Ishikawa (cell line): ENCODE measurements at regions not wholly inside any gene's neighbourhood (a gene's known extent, or its start where the extent isn't known, plus 50 kb on each side); places are given as distances from the start of the nearest gene placed in this dataset.

Experiments used
- CEBPB ChIP-seq: IDR thresholded peaks from 2 replicates; pipeline ENCODE4 v1.6.1; 2012
- EGR1 ChIP-seq: IDR thresholded peaks from 2 replicates; pipeline ENCODE4 v1.6.1; 2012
- EP300 ChIP-seq: IDR thresholded peaks from 2 replicates; pipeline ENCODE4 v1.6.1; 2012; ENCODE audit warnings: borderline replicate concordance
- FOXM1 ChIP-seq: IDR thresholded peaks from 2 replicates; pipeline ENCODE4 v1.6.1; 2012; ENCODE audit warnings: low read depth, borderline replicate concordance
- RAD21 ChIP-seq: IDR thresholded peaks from 2 replicates; pipeline ENCODE4 v1.6.1; 2012; ENCODE audit warnings: low read depth
- REST ChIP-seq: IDR thresholded peaks from 2 replicates; pipeline ENCODE4 v1.6.1; 2012; ENCODE audit warnings: low read depth, mild to moderate bottlenecking
- TAF1 ChIP-seq: IDR thresholded peaks from 2 replicates; pipeline ENCODE4 v1.6.1; 2012; ENCODE audit warnings: low read depth, mild to moderate bottlenecking
- TEAD4 ChIP-seq: IDR thresholded peaks from 2 replicates; pipeline ENCODE4 v1.6.1; 2012
- YY1 ChIP-seq: IDR thresholded peaks from 2 replicates; pipeline ENCODE4 v1.6.1; 2012; ENCODE audit warnings: low read depth
- ZBTB7A ChIP-seq: IDR thresholded peaks from 2 replicates; pipeline ENCODE4 v1.6.1; 2012; ENCODE audit warnings: low read depth

- TF ChIP-seq CEBPB (no peak), FOXM1 (no peak), REST (no peak), ZBTB7A (no peak), TEAD4 (no peak), RAD21 (no peak), YY1 (no peak), EGR1 (no peak), TAF1 (no peak), EP300 (no peak)
These were observed 289.3 kb upstream of the LINC00305 start for GRCh38 chr18:64438178-64438577.
